ENCODE measurements at regions not wholly inside any gene's neighbourhood (a gene's known extent, or its start where the extent isn't known, plus 50 kb on each side); places are given as distances from the start of the nearest gene placed in this dataset.

- peaks cover 1% of the 10 kb centered on the region for H3K27me3 Mint-ChIP-seq (ENCODE audit: insufficient read depth, low read depth, poor library complexity)
Measured at GRCh38 chr5:136432705-136433104, 67.4 kb upstream of the TRPC7 start.

More at GRCh38 chr5:136432705-136433104, 67.4 kb upstream of the TRPC7 start:
- H3K79me2 ChIP-seq (replicated peaks; ENCODE audit: insufficient read depth), result no peaks in the 10 kb centered on the region
- H4K20me1 ChIP-seq (replicated peaks; ENCODE audit: insufficient read depth), result no peaks in the 10 kb centered on the region
- H3K4me3 ChIP-seq, result no peak overlapping the region
- no peak for DNase-seq (ENCODE audit: low spot score)
- no peak for ATAC-seq
- no peaks in the 10 kb centered on the region for H3K36me3 ChIP-seq (ENCODE audit: insufficient read depth)
- no peak overlapping the region for H3K4me2 ChIP-seq
- no peaks in the 10 kb centered on the region for H3K27me3 ChIP-seq (ENCODE audit: insufficient read depth)
- H3F3A ChIP-seq (replicated peaks; ENCODE audit: low read depth), result no peaks in the 10 kb centered on the region
- peaks cover 27% of the 10 kb centered on the region for H3K9me2 ChIP-seq (ENCODE audit: insufficient read depth)
- Mint-ChIP-seq H3K4me3 (no peak overlapping the region), H3K9me3 (no peaks in the 10 kb centered on the region), H3K36me3 (ENCODE audit: low read depth) (no peaks in the 10 kb centered on the region), H3K27ac (no peak overlapping the region), H3K4me1 (no peaks in the 10 kb centered on the region)
- no peak for TF ChIP-seq JUNB (IDR thresholded peaks at IDR 0.05; ENCODE audit: unreplicated experiment)
- TF ChIP-seq POLR2AphosphoS5 (IDR thresholded peaks at IDR 0.05; ENCODE audit: low read depth), result no peak
- TF ChIP-seq CREB1 (CRISPR knock-in tag; IDR thresholded peaks at IDR 0.05; ENCODE audit: low read depth), result no peak
- no peak for TF ChIP-seq CTCF (conservative IDR thresholded peaks at IDR 0.05; ENCODE audit: low read depth in 2 of 2)
- no peak for TF ChIP-seq EZH2 (IDR thresholded peaks at IDR 0.05; ENCODE audit: low read depth, unreplicated experiment)
- TF ChIP-seq REST (IDR thresholded peaks at IDR 0.05; ENCODE audit: unreplicated experiment), result no peak
- no peak for TF ChIP-seq STAT1 (IDR thresholded peaks at IDR 0.05; ENCODE audit: unreplicated experiment)
- no peak for TF ChIP-seq EZH2phosphoT487 (IDR thresholded peaks at IDR 0.05; ENCODE audit: unreplicated experiment)
- no peak for TF ChIP-seq ZNF114 (CRISPR knock-in tag; IDR thresholded peaks at IDR 0.05)
- no peak for TF ChIP-seq NANOG (IDR thresholded peaks at IDR 0.05; ENCODE audit: borderline replicate concordance)
- TF ChIP-seq ETS1 (IDR thresholded peaks at IDR 0.05), result no peak
- no peak for TF ChIP-seq ZNF462 (CRISPR knock-in tag; IDR thresholded peaks at IDR 0.05)
- TF ChIP-seq ZNF331 (CRISPR knock-in tag; IDR thresholded peaks at IDR 0.05; ENCODE audit: low read depth), result no peak
- no peaks in the 10 kb centered on the region for H3K4me1 ChIP-seq (ENCODE audit: insufficient read depth)
- H3K27ac ChIP-seq (ENCODE audit: low read depth), result no peak overlapping the region
- H2AFZ ChIP-seq, result no peak overlapping the region

Measured in GM23338 (cell line).